Mesenchymal stem cell (in vitro differentiated cells and primary cell): ENCODE measurements at regions not wholly inside any gene's neighbourhood (a gene's known extent, or its start where the extent isn't known, plus 50 kb on each side); places are given as distances from the start of the nearest gene placed in this dataset.

Experiments used
- DNase-seq: peaks from one replicate; pipeline ENCODE4 v3.0.0-alpha.2; 2013
- H2AFZ ChIP-seq: one replicate; pipeline ENCODE4 v1.6.1; 2013; ENCODE audit warnings: low read depth, mild to moderate bottlenecking, control low read depth, inconsistent platforms, low read length, moderate library complexity
- H2AK5ac ChIP-seq: 2 replicates; pipeline ENCODE4 v1.6.1; 2013; ENCODE audit warnings: low read length, moderate library complexity, mild to moderate bottlenecking, inconsistent platforms; ENCODE audit not compliant: severe bottlenecking
- H2BK120ac ChIP-seq: one replicate; pipeline ENCODE4 v1.6.1; 2013; ENCODE audit warnings: low read depth, mild to moderate bottlenecking, inconsistent platforms, low read length, moderate library complexity
- H2BK12ac ChIP-seq, 2 experiments: one replicate each; pipeline ENCODE4 v1.6.1; 2013; ENCODE audit warnings: inconsistent platforms in 2 of 2, low read length in 2 of 2, mild to moderate bottlenecking in 2 of 2, moderate library complexity in 2 of 2, control low read depth in 1 of 2
- H2BK15ac ChIP-seq: one replicate; pipeline ENCODE4 v1.6.1; 2013; ENCODE audit warnings: mild to moderate bottlenecking, low read depth, inconsistent platforms; ENCODE audit not compliant: poor library complexity, severe bottlenecking
- H2BK5ac ChIP-seq: 2 replicates; pipeline ENCODE4 v1.6.1; 2013; ENCODE audit warnings: low read depth, mild to moderate bottlenecking, low read length, control low read depth, inconsistent platforms; ENCODE audit not compliant: poor library complexity, severe bottlenecking
- H3K14ac ChIP-seq, 2 experiments: one replicate each; pipeline ENCODE4 v1.6.1; 2013; ENCODE audit warnings: inconsistent platforms in 2 of 2, low read length in 2 of 2, control low read depth in 1 of 2, mild to moderate bottlenecking in 1 of 2, moderate library complexity in 1 of 2
- H3K18ac ChIP-seq, 2 experiments: one replicate each; pipeline ENCODE4 v1.6.1; 2013; ENCODE audit warnings: inconsistent platforms in 2 of 2, low read length in 2 of 2, control low read depth in 1 of 2, low read depth in 1 of 2, mild to moderate bottlenecking in 1 of 2
- H3K23ac ChIP-seq, 2 experiments: one replicate each; pipeline ENCODE4 v1.6.1; 2013; ENCODE audit warnings: inconsistent platforms in 2 of 2, low read length in 2 of 2, mild to moderate bottlenecking in 2 of 2, moderate library complexity in 2 of 2, control low read depth in 1 of 2
- H3K27ac ChIP-seq: 2 replicates; pipeline ENCODE4 v1.5.1; 2013; ENCODE audit warnings: mild to moderate bottlenecking, moderate library complexity, low read length, control low read depth, inconsistent platforms; ENCODE audit not compliant: poor library complexity, severe bottlenecking
- H3K27me3 ChIP-seq, 2 experiments: 2 replicates each; pipeline versions ENCODE4 v1.6.1 to v1.7.0; 2013; ENCODE audit warnings: low read length in 2 of 2, mild to moderate bottlenecking in 2 of 2, moderate library complexity in 2 of 2, control low read depth in 1 of 2, inconsistent platforms in 1 of 2; ENCODE audit not compliant: control insufficient read depth in 1 of 2, insufficient read depth in 1 of 2
- H3K36me3 ChIP-seq, 2 experiments: 2 replicates each; pipeline versions ENCODE4 v1.6.1 to v1.7.0; 2013; ENCODE audit warnings: low read length in 2 of 2, control low read depth in 1 of 2, inconsistent platforms in 1 of 2, low read depth in 1 of 2, mild to moderate bottlenecking in 1 of 2; ENCODE audit not compliant: insufficient read depth in 2 of 2, control insufficient read depth in 1 of 2
- H3K4ac ChIP-seq, 2 experiments: one replicate each; pipeline ENCODE4 v1.6.1; 2013; ENCODE audit warnings: inconsistent platforms in 2 of 2, low read length in 2 of 2, mild to moderate bottlenecking in 2 of 2, moderate library complexity in 2 of 2, control low read depth in 1 of 2, low read depth in 1 of 2
- H3K4me1 ChIP-seq: 2 replicates; pipeline ENCODE4 v1.6.1; 2013; ENCODE audit warnings: low read depth, low read length, control low read depth; ENCODE audit not compliant: control insufficient read depth, insufficient read depth
- H3K4me2 ChIP-seq: 2 replicates; pipeline ENCODE4 v1.6.1; 2013; ENCODE audit warnings: low read length, mild to moderate bottlenecking, inconsistent platforms; ENCODE audit not compliant: poor library complexity, severe bottlenecking
- H3K4me3 ChIP-seq, 2 experiments: 2 replicates each; pipeline versions ENCODE4 v1.5.1 to v1.7.0; 2013; ENCODE audit warnings: low read length in 2 of 2, mild to moderate bottlenecking in 2 of 2, control low read depth in 1 of 2, low read depth in 1 of 2; ENCODE audit not compliant: insufficient read depth in 1 of 2
- H3K79me1 ChIP-seq: replicated peaks from 2 replicates; pipeline ENCODE4 v1.6.1; 2013; ENCODE audit warnings: mild to moderate bottlenecking, control low read depth, low read length, inconsistent platforms; ENCODE audit not compliant: poor library complexity, severe bottlenecking
- H3K9ac ChIP-seq: 2 replicates; pipeline ENCODE4 v1.7.0; 2013; ENCODE audit warnings: mild to moderate bottlenecking, low read length, moderate library complexity
- H3K9me3 ChIP-seq: 2 replicates; pipeline ENCODE4 v1.7.0; 2013; ENCODE audit warnings: mild to moderate bottlenecking, low read length; ENCODE audit not compliant: control insufficient read depth
- H4K8ac ChIP-seq: one replicate; pipeline ENCODE4 v1.6.1; 2013; ENCODE audit warnings: inconsistent platforms, mild to moderate bottlenecking, low read length, moderate library complexity
- H4K91ac ChIP-seq: one replicate; pipeline ENCODE4 v1.6.1; 2013; ENCODE audit warnings: mild to moderate bottlenecking, low read length, inconsistent platforms
- WGBS: methylation state at CpG from one replicate; pipeline ENCODE4 v1.1.7; 2013; ENCODE audit warnings: mixed read lengths; 5-methylcytosine and 5-hydroxymethylcytosine counted together

- no peak overlapping the region for H3K4ac ChIP-seq
- no peaks in the 10 kb centered on the region for H3K9me3 ChIP-seq
- H3K23ac ChIP-seq, result no peak overlapping the region
- no peak overlapping the region for H2AFZ ChIP-seq
- H3K4me3 ChIP-seq, result no peak overlapping the region
- H3K4me2 ChIP-seq, result no peak overlapping the region
- H4K91ac ChIP-seq, result no peak overlapping the region
- H2BK120ac ChIP-seq, result no peak overlapping the region
- no peak overlapping the region for H3K27ac ChIP-seq
- H3K4me1 ChIP-seq, result no peaks in the 10 kb centered on the region
- no peaks in the 10 kb centered on the region for H3K27me3 ChIP-seq
- H3K79me1 ChIP-seq, result no peaks in the 10 kb centered on the region
- no peak overlapping the region for H2BK12ac ChIP-seq
- no peak overlapping the region for H2BK15ac ChIP-seq
- H4K8ac ChIP-seq, result no peak overlapping the region
- H3K18ac ChIP-seq, result no peak overlapping the region
- no peaks in the 10 kb centered on the region for H3K36me3 ChIP-seq
- DNase-seq, result peak; percentile 9
- H3K9ac ChIP-seq, result no peak overlapping the region
- no peak overlapping the region for H2AK5ac ChIP-seq
- no peak overlapping the region for H3K14ac ChIP-seq
- H2BK5ac ChIP-seq, result no peak overlapping the region
These were observed 292.2 kb downstream of the GAS1 start for GRCh38 chr9:86655147-86655546.

GRCh38 chr9:86653466-86653865 lies 293.8 kb downstream of the GAS1 start:
- H3K4ac ChIP-seq, result no peak overlapping the region
- H3K4me2 ChIP-seq, result no peak overlapping the region
- H3K9me3 ChIP-seq, result no peaks in the 10 kb centered on the region
- H4K91ac ChIP-seq, result no peak overlapping the region
- no peak overlapping the region for H3K23ac ChIP-seq
- no peak overlapping the region for H2BK12ac ChIP-seq
- H3K18ac ChIP-seq, result no peak overlapping the region
- no peak overlapping the region for H3K9ac ChIP-seq
- H2AFZ ChIP-seq, result no peak overlapping the region
- H2BK5ac ChIP-seq, result no peak overlapping the region
- no peak overlapping the region for H3K14ac ChIP-seq
- H3K79me1 ChIP-seq, result no peaks in the 10 kb centered on the region
- WGBS, result 66% methylated on average over 2 of the region's 3 CpGs
- H3K27me3 ChIP-seq, result no peaks in the 10 kb centered on the region
- H3K27ac ChIP-seq, result no peak overlapping the region
- no peak for DNase-seq
- no peak overlapping the region for H3K4me3 ChIP-seq
- no peak overlapping the region for H2BK120ac ChIP-seq
- H4K8ac ChIP-seq, result no peak overlapping the region
- H2AK5ac ChIP-seq, result no peak overlapping the region
- H3K36me3 ChIP-seq, result no peaks in the 10 kb centered on the region
- no peak overlapping the region for H2BK15ac ChIP-seq
- H3K4me1 ChIP-seq, result no peaks in the 10 kb centered on the region

DNA sequence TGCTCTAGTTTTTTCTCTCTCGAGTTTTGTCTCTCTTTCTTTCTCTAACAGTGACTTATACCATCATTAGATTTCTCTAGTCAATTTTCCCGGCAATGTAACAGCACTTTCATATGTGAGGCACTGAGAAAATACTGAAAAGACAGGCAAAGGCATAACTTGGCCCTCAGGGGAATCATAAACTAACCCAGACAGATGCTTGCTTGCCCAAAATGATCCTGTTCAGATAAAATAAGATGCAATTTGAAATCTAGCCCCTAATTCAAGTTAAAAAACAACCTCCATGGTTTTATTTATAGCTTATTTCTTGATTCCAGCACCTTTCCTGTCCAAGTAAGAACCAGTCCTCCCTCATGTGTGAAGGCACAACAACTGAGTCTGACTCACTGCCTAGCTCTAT lies 294.6 kb downstream of the GAS1 start:
- H4K8ac ChIP-seq, result no peak overlapping the region
- H4K91ac ChIP-seq, result no peak overlapping the region
- H3K4me2 ChIP-seq, result no peak overlapping the region
- WGBS, result 73% methylated on average over 2 of the region's 2 CpGs
- H3K4me1 ChIP-seq, result no peaks in the 10 kb centered on the region
- H3K27me3 ChIP-seq, result no peaks in the 10 kb centered on the region
- no peak overlapping the region for H3K4ac ChIP-seq
- no peak overlapping the region for H3K23ac ChIP-seq
- H3K14ac ChIP-seq, result no peak overlapping the region
- DNase-seq, result no peak
- no peak overlapping the region for H2BK5ac ChIP-seq
- H3K9me3 ChIP-seq, result no peaks in the 10 kb centered on the region
- no peak overlapping the region for H2AFZ ChIP-seq
- no peak overlapping the region for H3K18ac ChIP-seq
- H2AK5ac ChIP-seq, result no peak overlapping the region
- no peak overlapping the region for H2BK120ac ChIP-seq
- no peak overlapping the region for H3K4me3 ChIP-seq
- no peak overlapping the region for H2BK15ac ChIP-seq
- no peak overlapping the region for H3K9ac ChIP-seq
- H3K36me3 ChIP-seq, result no peaks in the 10 kb centered on the region
- H2BK12ac ChIP-seq, result no peak overlapping the region
- no peak overlapping the region for H3K27ac ChIP-seq
- no peaks in the 10 kb centered on the region for H3K79me1 ChIP-seq

- H2BK12ac ChIP-seq, result no peak overlapping the region
- H3K18ac ChIP-seq, result no peak overlapping the region
- H3K14ac ChIP-seq, result no peak overlapping the region
- H2BK15ac ChIP-seq, result no peak overlapping the region
- 100% methylated on average over 2 of the region's 4 CpGs for WGBS
- H3K9ac ChIP-seq, result no peak overlapping the region
- no peaks in the 10 kb centered on the region for H3K9me3 ChIP-seq
- no peak overlapping the region for H3K23ac ChIP-seq
- DNase-seq, result no peak
- no peak overlapping the region for H4K8ac ChIP-seq
- H2AK5ac ChIP-seq, result no peak overlapping the region
- H3K4me1 ChIP-seq, result no peaks in the 10 kb centered on the region
- H3K79me1 ChIP-seq, result no peaks in the 10 kb centered on the region
- no peak overlapping the region for H4K91ac ChIP-seq
- H2AFZ ChIP-seq, result no peak overlapping the region
- H3K27me3 ChIP-seq, result no peaks in the 10 kb centered on the region
- no peaks in the 10 kb centered on the region for H3K36me3 ChIP-seq
- no peak overlapping the region for H3K4me3 ChIP-seq
- H2BK120ac ChIP-seq, result no peak overlapping the region
- no peak overlapping the region for H2BK5ac ChIP-seq
- H3K4me2 ChIP-seq, result no peak overlapping the region
- no peak overlapping the region for H3K27ac ChIP-seq
- H3K4ac ChIP-seq, result no peak overlapping the region
These were observed 295.7 kb upstream of the TUT7 start for GRCh38 chr9:86649913-86650312.
